Glutamatergic neuron (in vitro differentiated cells): ENCODE measurements at regions not wholly inside any gene's neighbourhood (a gene's known extent, or its start where the extent isn't known, plus 50 kb on each side); places are given as distances from the start of the nearest gene placed in this dataset.
A peak's percentile ranks its signal among the peaks of the same experiment; 100 is the strongest.

Experiments
- DNase-seq: peaks from one replicate; pipeline ENCODE4 v3.0.0; 2022
- H3K27ac Mint-ChIP-seq: one replicate; pipeline ENCODE4 v1.8.0; 2020; ENCODE audit warnings: mild to moderate bottlenecking, mixed read lengths, inconsistent platforms; ENCODE audit not compliant: unreplicated experiment
- H3K27me3 Mint-ChIP-seq: one replicate; pipeline ENCODE4 v1.8.0; 2020; ENCODE audit warnings: mild to moderate bottlenecking, moderate library complexity, mixed read lengths, inconsistent platforms; ENCODE audit not compliant: unreplicated experiment
- H3K36me3 Mint-ChIP-seq: one replicate; pipeline ENCODE4 v1.8.0; 2020; ENCODE audit warnings: mild to moderate bottlenecking, mixed read lengths, inconsistent platforms; ENCODE audit not compliant: unreplicated experiment
- H3K4me1 Mint-ChIP-seq: one replicate; pipeline ENCODE4 v1.8.0; 2020; ENCODE audit warnings: mild to moderate bottlenecking, low read depth, mixed read lengths, inconsistent platforms; ENCODE audit not compliant: unreplicated experiment
- H3K4me3 Mint-ChIP-seq: one replicate; pipeline ENCODE4 v1.8.0; 2020; ENCODE audit warnings: mild to moderate bottlenecking, mixed read lengths, inconsistent platforms; ENCODE audit not compliant: unreplicated experiment
- H3K9me3 Mint-ChIP-seq: one replicate; pipeline ENCODE4 v1.8.0; 2020; ENCODE audit warnings: mild to moderate bottlenecking, moderate library complexity, mixed read lengths, inconsistent platforms; ENCODE audit not compliant: unreplicated experiment
- CTCF ChIP-seq: fragments of 200-600 bp; sonication (generic); IDR thresholded peaks from one replicate; pipeline ENCODE4 v1.5.0; 2021; ENCODE audit not compliant: partially characterized antibody, unreplicated experiment

DNA sequence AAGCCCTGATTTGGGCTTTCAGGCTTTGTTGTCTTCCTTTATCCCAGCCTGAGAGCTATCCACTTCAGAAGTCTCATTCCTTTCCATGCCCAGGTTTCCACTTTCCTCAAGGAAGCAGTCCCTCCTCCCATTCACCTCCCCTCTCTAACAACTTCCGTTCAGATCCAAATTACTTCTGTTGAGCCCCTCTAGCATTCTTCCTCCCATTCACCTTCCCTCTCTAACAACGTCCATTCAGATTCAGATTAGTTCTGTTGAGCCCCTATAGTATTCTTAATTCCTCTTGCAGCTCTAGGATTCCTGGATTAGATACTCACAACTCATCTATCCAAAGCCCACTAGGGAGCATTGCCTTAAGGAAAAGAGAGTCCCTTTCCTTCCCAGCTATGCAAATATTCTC, 216.8 kb downstream of the RAD51AP2 start:
- Mint-ChIP-seq H3K4me3 (no peak overlapping the region), H3K27me3 (peaks cover 5% of the 10 kb centered on the region), H3K36me3 (no peaks in the 10 kb centered on the region), H3K27ac (no peak overlapping the region), H3K4me1 (peaks cover 22% of the 10 kb centered on the region), H3K9me3 (no peaks in the 10 kb centered on the region)
- TF ChIP-seq CTCF = no peak
- DNase-seq = no peak

DNA sequence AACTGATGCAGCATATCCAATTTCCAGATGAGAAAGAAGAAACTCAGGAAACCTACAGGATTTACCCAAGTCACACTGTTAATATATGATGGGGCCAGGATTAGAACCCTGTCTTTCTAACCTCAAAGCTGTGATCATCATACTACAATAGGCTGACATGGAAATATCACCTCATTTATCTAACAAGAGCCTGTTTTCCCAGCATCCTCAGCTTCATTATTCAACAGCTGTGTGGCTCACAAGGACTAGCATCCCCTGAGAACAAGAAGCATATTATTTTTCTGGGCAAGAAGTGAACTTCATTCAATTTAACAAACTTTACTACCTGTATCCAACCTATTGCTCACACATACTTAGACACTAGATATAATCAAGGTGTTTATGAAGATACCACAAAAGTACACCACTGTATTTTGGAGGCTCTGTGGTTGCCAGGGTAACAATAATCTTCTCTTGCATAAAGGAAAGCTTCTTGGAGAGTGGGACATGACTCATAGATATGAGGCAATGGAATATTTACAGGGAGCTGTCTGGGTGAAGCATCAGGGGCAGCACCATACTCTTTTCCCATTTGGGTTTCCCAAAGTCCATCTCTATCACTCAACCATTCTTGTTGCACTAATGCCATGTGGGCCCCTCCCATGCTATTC, 218.2 kb downstream of the RAD51AP2 start:
- Mint-ChIP-seq H3K36me3 (no peaks in the 10 kb centered on the region), H3K27ac (no peak overlapping the region), H3K9me3 (no peaks in the 10 kb centered on the region), H3K27me3 (peaks cover 7% of the 10 kb centered on the region), H3K4me3 (no peak overlapping the region), H3K4me1 (peaks cover 35% of the 10 kb centered on the region)
- DNase-seq = no peak
- TF ChIP-seq CTCF = no peak

DNA sequence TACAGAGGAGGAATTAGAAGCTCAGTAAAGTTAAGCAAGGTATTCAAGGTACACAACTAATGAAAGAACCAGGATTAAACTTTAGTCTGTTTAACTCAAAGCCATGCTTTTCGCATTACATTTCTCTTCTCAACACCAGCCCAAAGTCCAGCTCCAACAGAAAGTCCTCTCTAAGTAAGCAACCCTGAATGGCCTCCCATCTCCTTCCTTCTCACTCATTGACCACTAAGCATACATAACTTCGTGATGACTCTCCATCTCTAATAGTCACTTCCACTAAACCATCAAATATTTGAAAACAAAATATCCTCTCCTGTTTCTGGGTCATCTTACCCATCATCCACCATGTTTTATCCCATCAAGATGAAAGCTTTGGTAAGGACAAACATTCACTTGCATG, 219.8 kb downstream of the RAD51AP2 start:
- Mint-ChIP-seq H3K27ac (peak overlapping the region; percentile 34), H3K4me3 (peak overlapping the region; percentile 6), H3K27me3 (peaks cover 7% of the 10 kb centered on the region), H3K4me1 (peaks cover 33% of the 10 kb centered on the region), H3K36me3 (no peaks in the 10 kb centered on the region), H3K9me3 (no peaks in the 10 kb centered on the region)
- DNase-seq = no peak
- TF ChIP-seq CTCF = no peak

DNA sequence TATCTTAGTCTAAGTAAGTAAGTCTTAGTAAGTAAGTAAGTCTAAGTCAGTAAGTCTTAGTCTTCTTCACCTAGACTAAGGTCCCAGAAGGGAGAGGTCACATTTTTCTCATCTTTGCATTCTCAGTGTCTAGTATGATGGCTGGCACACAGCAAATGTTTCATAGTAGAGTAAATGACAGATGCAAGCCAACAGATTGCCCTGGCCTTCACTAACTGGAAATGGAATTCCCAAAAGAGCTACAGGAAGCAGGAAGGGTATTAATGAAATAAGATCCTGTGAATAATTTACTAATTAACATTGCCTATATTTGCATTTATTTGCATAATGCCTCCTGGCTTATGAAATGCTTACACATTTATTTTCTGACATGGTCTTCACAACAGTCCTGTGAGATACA, 221.6 kb downstream of the RAD51AP2 start:
- H3K27ac Mint-ChIP-seq = peak overlapping the region; percentile 99
- H3K9me3 Mint-ChIP-seq = no peaks in the 10 kb centered on the region
- DNase-seq = no peak
- peaks cover 7% of the 10 kb centered on the region for H3K27me3 Mint-ChIP-seq
- H3K36me3 Mint-ChIP-seq = no peaks in the 10 kb centered on the region
- TF ChIP-seq CTCF = no peak
- peak overlapping the region; percentile 56 for H3K4me3 Mint-ChIP-seq
- H3K4me1 Mint-ChIP-seq = peaks cover 33% of the 10 kb centered on the region

DNA sequence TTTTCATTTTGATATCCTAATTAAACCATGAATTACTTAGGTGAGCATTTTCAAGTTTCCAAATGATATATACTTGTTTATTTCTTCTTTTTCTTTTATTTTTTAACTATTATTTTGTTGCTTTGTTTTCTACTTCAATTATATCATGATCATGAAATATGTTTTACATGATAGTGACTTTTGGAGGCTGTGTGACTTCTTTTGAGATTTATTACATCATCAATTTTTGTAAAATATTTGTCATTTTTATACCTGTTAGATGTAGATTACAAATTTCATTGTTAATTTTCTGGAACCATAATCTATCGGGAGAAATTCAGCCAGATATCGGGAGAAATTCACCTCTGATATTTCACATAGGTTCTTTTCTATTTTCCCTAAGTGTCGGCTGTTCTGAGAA, 228.6 kb downstream of the RAD51AP2 start:
- H3K27ac Mint-ChIP-seq = no peak overlapping the region
- H3K36me3 Mint-ChIP-seq = peaks cover 4% of the 10 kb centered on the region
- peaks cover 12% of the 10 kb centered on the region for H3K4me1 Mint-ChIP-seq
- no peaks in the 10 kb centered on the region for H3K27me3 Mint-ChIP-seq
- H3K9me3 Mint-ChIP-seq = peaks cover 2% of the 10 kb centered on the region
- TF ChIP-seq CTCF = no peak
- H3K4me3 Mint-ChIP-seq = no peak overlapping the region
- no peak for DNase-seq
